ENCODE measurements at regions not wholly inside any gene's neighbourhood (a gene's known extent, or its start where the extent isn't known, plus 50 kb on each side); places are given as distances from the start of the nearest gene placed in this dataset.
A peak's percentile ranks its signal among the peaks of the same experiment; 100 is the strongest.

- ChIA-PET POLR2A (no interaction called here), CTCF (interaction anchor here (0.6 to 1.5 kb wide), 3 partner anchors 13 to 201 kb away, joined by 3 to 15 read pairs (median 5); no protein-coding TSS in a partner anchor)
- H3K36me3 Mint-ChIP-seq (ENCODE audit: low read depth) = no peaks in the 10 kb centered on the region
- H3K9me3 Mint-ChIP-seq = peaks cover 5% of the 10 kb centered on the region
- no peak overlapping the region for H3K27ac Mint-ChIP-seq
- peaks cover 59% of the 10 kb centered on the region for H3K4me1 Mint-ChIP-seq
- H3K27me3 Mint-ChIP-seq = no peaks in the 10 kb centered on the region
- DNase-seq = peak; percentile 11
- H3K4me3 Mint-ChIP-seq = no peak overlapping the region
Observed at GRCh38 chr13:39956036-39956435, 300.6 kb downstream of the COG6 start.

- peak overlapping the region; percentile 89 for H3K27ac Mint-ChIP-seq
- peaks cover 2% of the 10 kb centered on the region for H3K36me3 Mint-ChIP-seq (ENCODE audit: low read depth)
- H3K9me3 Mint-ChIP-seq = peaks cover 8% of the 10 kb centered on the region
- CTCF ChIA-PET = interaction anchor here (1.0 kb wide), 1 partner anchor 16 kb away, joined by 4 read pairs; no protein-coding TSS in a partner anchor
- no peak for DNase-seq
- peak overlapping the region; percentile 71 for H3K4me3 Mint-ChIP-seq
- POLR2A ChIA-PET = no interaction called here
- H3K4me1 Mint-ChIP-seq = peaks cover 45% of the 10 kb centered on the region
- no peaks in the 10 kb centered on the region for H3K27me3 Mint-ChIP-seq
Observed at GRCh38 chr13:39957868-39958677, 302.6 kb downstream of the COG6 start.

- Mint-ChIP-seq H3K27me3 (no peaks in the 10 kb centered on the region), H3K4me3 (no peak overlapping the region), H3K36me3 (ENCODE audit: low read depth) (peaks cover 2% of the 10 kb centered on the region), H3K4me1 (peaks cover 43% of the 10 kb centered on the region), H3K9me3 (peaks cover 8% of the 10 kb centered on the region), H3K27ac (no peak overlapping the region)
- ChIA-PET POLR2A (no interaction called here), CTCF (interaction anchor here (0.8 kb wide), 1 partner anchor 20 kb away, joined by 3 read pairs; no protein-coding TSS in a partner anchor)
- DNase-seq = no peak
Observed at GRCh38 chr13:39959497-39960144, 304.2 kb downstream of the COG6 start.

- ChIA-PET POLR2A (no interaction called here), CTCF (interaction anchor here (0.8 to 1.3 kb wide), 2 partner anchors 18 to 20 kb away, joined by 3 read pairs; no protein-coding TSS in a partner anchor)
- no peak for DNase-seq
- Mint-ChIP-seq H3K27ac (no peak overlapping the region), H3K27me3 (no peaks in the 10 kb centered on the region), H3K36me3 (ENCODE audit: low read depth) (peaks cover 2% of the 10 kb centered on the region), H3K4me3 (no peak overlapping the region), H3K4me1 (peaks cover 43% of the 10 kb centered on the region), H3K9me3 (peaks cover 8% of the 10 kb centered on the region)
Observed at GRCh38 chr13:39960191-39960590, 304.7 kb downstream of the COG6 start.

- Mint-ChIP-seq H3K36me3 (ENCODE audit: low read depth) (peaks cover 2% of the 10 kb centered on the region), H3K4me3 (no peak overlapping the region), H3K27me3 (no peaks in the 10 kb centered on the region), H3K4me1 (peaks cover 36% of the 10 kb centered on the region), H3K9me3 (peaks cover 8% of the 10 kb centered on the region), H3K27ac (no peak overlapping the region)
- POLR2A ChIA-PET = no interaction called here
- no peak for DNase-seq
- CTCF ChIA-PET = interaction anchor here (0.6 to 1.3 kb wide), 3 partner anchors 9 to 292 kb away, joined by 3 read pairs; no protein-coding TSS in a partner anchor
Observed at GRCh38 chr13:39961036-39961435, 305.6 kb downstream of the COG6 start.

GRCh38 chr13:39963612-39964011 is 308.1 kb downstream of the COG6 start:
- Mint-ChIP-seq H3K9me3 (peaks cover 10% of the 10 kb centered on the region), H3K27me3 (peaks cover 5% of the 10 kb centered on the region), H3K36me3 (ENCODE audit: low read depth) (peaks cover 2% of the 10 kb centered on the region), H3K27ac (no peak overlapping the region), H3K4me1 (peaks cover 12% of the 10 kb centered on the region), H3K4me3 (no peak overlapping the region)
- no peak for DNase-seq
- POLR2A ChIA-PET = no interaction called here
- CTCF ChIA-PET = interaction anchor here (1.6 kb wide), 1 partner anchor 11 kb away, joined by 4 read pairs; no protein-coding TSS in a partner anchor

- no peak overlapping the region for H3K27ac Mint-ChIP-seq
- H3K36me3 Mint-ChIP-seq (ENCODE audit: low read depth) = peaks cover 2% of the 10 kb centered on the region
- CTCF ChIA-PET = interaction anchor here (1.2 to 1.3 kb wide), 2 partner anchors 23 to 206 kb away, joined by 3 read pairs; no protein-coding TSS in a partner anchor
- H3K4me3 Mint-ChIP-seq = no peak overlapping the region
- no peak for DNase-seq
- H3K4me1 Mint-ChIP-seq = peaks cover under 1% of the 10 kb centered on the region
- H3K9me3 Mint-ChIP-seq = peaks cover 7% of the 10 kb centered on the region
- POLR2A ChIA-PET = no interaction called here
- peaks cover 5% of the 10 kb centered on the region for H3K27me3 Mint-ChIP-seq
Observed at GRCh38 chr13:39965309-39965708, 309.8 kb downstream of the COG6 start.

GRCh38 chr13:39967199-39967959 is 311.9 kb downstream of the COG6 start:
- Mint-ChIP-seq H3K27ac (no peak overlapping the region), H3K4me1 (no peaks in the 10 kb centered on the region), H3K9me3 (peaks cover 7% of the 10 kb centered on the region), H3K27me3 (peaks cover 5% of the 10 kb centered on the region), H3K4me3 (no peak overlapping the region), H3K36me3 (ENCODE audit: low read depth) (peaks cover 2% of the 10 kb centered on the region)
- CTCF ChIA-PET = no interaction called here
- DNase-seq = no peak
- POLR2A ChIA-PET = no interaction called here

GRCh38 chr13:39968646-39969475 is 313.4 kb downstream of the COG6 start:
- H3K36me3 Mint-ChIP-seq (ENCODE audit: low read depth) = no peaks in the 10 kb centered on the region
- DNase-seq = no peak
- H3K9me3 Mint-ChIP-seq = peaks cover 4% of the 10 kb centered on the region
- peaks cover 5% of the 10 kb centered on the region for H3K27me3 Mint-ChIP-seq
- CTCF ChIA-PET = interaction anchor here (0.7 to 0.9 kb wide), 2 partner anchors 13 to 26 kb away, joined by 3 read pairs; no protein-coding TSS in a partner anchor
- no peaks in the 10 kb centered on the region for H3K4me1 Mint-ChIP-seq
- no peak overlapping the region for H3K4me3 Mint-ChIP-seq
- no peak overlapping the region for H3K27ac Mint-ChIP-seq
- POLR2A ChIA-PET = no interaction called here

GRCh38 chr13:39970177-39970846 is 314.9 kb downstream of the COG6 start:
- no peak overlapping the region for H3K27ac Mint-ChIP-seq
- ChIA-PET CTCF (no interaction called here), POLR2A (no interaction called here)
- no peak for DNase-seq
- H3K4me3 Mint-ChIP-seq = no peak overlapping the region
- no peaks in the 10 kb centered on the region for H3K4me1 Mint-ChIP-seq
- H3K36me3 Mint-ChIP-seq (ENCODE audit: low read depth) = no peaks in the 10 kb centered on the region
- peaks cover 4% of the 10 kb centered on the region for H3K9me3 Mint-ChIP-seq
- peaks cover 8% of the 10 kb centered on the region for H3K27me3 Mint-ChIP-seq

- H3K4me1 Mint-ChIP-seq = no peaks in the 10 kb centered on the region
- no peak for DNase-seq
- ChIA-PET CTCF (no interaction called here), POLR2A (no interaction called here)
- H3K36me3 Mint-ChIP-seq (ENCODE audit: low read depth) = no peaks in the 10 kb centered on the region
- H3K9me3 Mint-ChIP-seq = peaks cover 4% of the 10 kb centered on the region
- no peak overlapping the region for H3K27ac Mint-ChIP-seq
- no peak overlapping the region for H3K4me3 Mint-ChIP-seq
- H3K27me3 Mint-ChIP-seq = peaks cover 8% of the 10 kb centered on the region
Observed at GRCh38 chr13:39971526-39971925, 316.1 kb downstream of the COG6 start.

- Mint-ChIP-seq H3K36me3 (ENCODE audit: low read depth) (no peaks in the 10 kb centered on the region), H3K9me3 (no peaks in the 10 kb centered on the region), H3K27ac (no peak overlapping the region), H3K27me3 (peaks cover 10% of the 10 kb centered on the region), H3K4me3 (no peak overlapping the region), H3K4me1 (no peaks in the 10 kb centered on the region)
- ChIA-PET CTCF (no interaction called here), POLR2A (no interaction called here)
- DNase-seq = no peak
Observed at GRCh38 chr13:39976481-39976880, 321.0 kb downstream of the COG6 start.
